GM23338 (cell line): ENCODE measurements at regions not wholly inside any gene's neighbourhood (a gene's known extent, or its start where the extent isn't known, plus 50 kb on each side); places are given as distances from the start of the nearest gene placed in this dataset.
"Not testable (repeated sequence)": the region's sequence is repeated elsewhere in the genome, so short reads cannot be mapped to it uniquely, and the experiment has no call there.

ENCODE experiments used
- ATAC-seq: fragments of 200-7000 bp; cut with Tn5 transposase; 3 replicates; pipeline ENCODE4 v1.9.1; 2020
- DNase-seq: peaks from one replicate; pipeline ENCODE4 v3.0.0-alpha.2; 2015; ENCODE audit warnings: low spot score
- H2AFZ ChIP-seq: fragments of 200-600 bp; sonication (generic); 2 replicates; pipeline ENCODE4 v1.8.0; 2016; ENCODE audit warnings: antibody characterized with exemption, mild to moderate bottlenecking, moderate library complexity
- H3F3A ChIP-seq: fragments of 200-600 bp; sonication (generic); replicated peaks from 2 replicates; pipeline ENCODE4 v1.8.0; 2017; ENCODE audit warnings: antibody characterized with exemption, mixed run types, low read depth
- H3K27ac ChIP-seq: fragments of 200-600 bp; sonication (generic); 2 replicates; pipeline ENCODE4 v1.6.1; 2016; ENCODE audit warnings: low read depth
- H3K27me3 ChIP-seq: fragments of 200-600 bp; sonication (generic); 2 replicates; pipeline ENCODE4 v1.8.0; 2016; ENCODE audit warnings: mild to moderate bottlenecking, mixed run types, moderate library complexity; ENCODE audit not compliant: insufficient read depth
- H3K36me3 ChIP-seq: fragments of 200-600 bp; sonication (generic); 2 replicates; pipeline ENCODE4 v1.8.0; 2016; ENCODE audit warnings: mild to moderate bottlenecking; ENCODE audit not compliant: insufficient read depth
- H3K4me1 ChIP-seq: fragments of 200-600 bp; sonication (generic); 2 replicates; pipeline ENCODE4 v1.8.0; 2016; ENCODE audit warnings: mild to moderate bottlenecking, moderate library complexity; ENCODE audit not compliant: insufficient read depth
- H3K4me2 ChIP-seq: fragments of 200-600 bp; sonication (generic); 2 replicates; pipeline ENCODE4 v1.7.1; 2017; ENCODE audit warnings: mixed run types
- H3K4me3 ChIP-seq: fragments of 200-600 bp; sonication (generic); 2 replicates; pipeline ENCODE4 v1.6.1; 2016; ENCODE audit warnings: mixed run types
- H3K79me2 ChIP-seq: fragments of 200-600 bp; sonication (generic); replicated peaks from 2 replicates; pipeline ENCODE4 v1.8.0; 2017; ENCODE audit warnings: mild to moderate bottlenecking; ENCODE audit not compliant: insufficient read depth
- H3K9me2 ChIP-seq: fragments of 200-600 bp; sonication (generic); 2 replicates; pipeline ENCODE4 v1.8.0; 2017; ENCODE audit not compliant: insufficient read depth
- H4K20me1 ChIP-seq: fragments of 200-600 bp; sonication (generic); replicated peaks from 2 replicates; pipeline ENCODE4 v1.8.0; 2017; ENCODE audit warnings: mild to moderate bottlenecking; ENCODE audit not compliant: insufficient read depth
- H3K27ac Mint-ChIP-seq: 2 replicates; pipeline ENCODE4 v1.8.0; 2020; ENCODE audit warnings: inconsistent platforms, mild to moderate bottlenecking, moderate library complexity, mixed read lengths
- H3K27me3 Mint-ChIP-seq: 3 replicates; pipeline ENCODE4 v1.8.0; 2022; ENCODE audit warnings: low read depth, mild to moderate bottlenecking, moderate library complexity, mixed read lengths, inconsistent platforms; ENCODE audit not compliant: insufficient read depth, poor library complexity
- H3K36me3 Mint-ChIP-seq: 3 replicates; pipeline ENCODE4 v1.8.0; 2021; ENCODE audit warnings: low read depth, mild to moderate bottlenecking, inconsistent platforms, moderate library complexity, mixed read lengths
- H3K4me1 Mint-ChIP-seq: 3 replicates; pipeline ENCODE4 v1.8.0; 2020; ENCODE audit warnings: mild to moderate bottlenecking, inconsistent platforms, mixed read lengths
- H3K4me3 Mint-ChIP-seq: 3 replicates; pipeline ENCODE4 v1.8.0; 2021; ENCODE audit warnings: moderate library complexity, mild to moderate bottlenecking, inconsistent platforms, mixed read lengths
- H3K9me3 Mint-ChIP-seq: 3 replicates; pipeline ENCODE4 v1.8.0; 2020; ENCODE audit warnings: moderate library complexity, mild to moderate bottlenecking, inconsistent platforms, mixed read lengths
- CREB1 ChIP-seq: fragments of 250-450 bp; sonication (Bioruptor Pico); IDR thresholded peaks from 2 replicates; pipeline ENCODE4 v1.5.0; 2020; ENCODE audit warnings: low read depth, mild to moderate bottlenecking, moderate library complexity
- EZH2phosphoT487 ChIP-seq: fragments of 200-600 bp; sonication (generic); IDR thresholded peaks from one replicate; pipeline ENCODE4 v1.8.1; 2018; ENCODE audit warnings: antibody characterized with exemption; ENCODE audit not compliant: unreplicated experiment
- TF ChIP-seq, protein P1 (sequence below): IDR thresholded peaks from one replicate; pipeline ENCODE4 v1.6.1; 2018; ENCODE audit warnings: antibody characterized with exemption; ENCODE audit not compliant: unreplicated experiment
- TF ChIP-seq, protein P2 (sequence below): fragments of 250-450 bp; sonication (Bioruptor Pico); IDR thresholded peaks from 2 replicates; pipeline ENCODE4 v1.5.0; 2020; ENCODE audit warnings: mild to moderate bottlenecking, moderate library complexity

DNA sequence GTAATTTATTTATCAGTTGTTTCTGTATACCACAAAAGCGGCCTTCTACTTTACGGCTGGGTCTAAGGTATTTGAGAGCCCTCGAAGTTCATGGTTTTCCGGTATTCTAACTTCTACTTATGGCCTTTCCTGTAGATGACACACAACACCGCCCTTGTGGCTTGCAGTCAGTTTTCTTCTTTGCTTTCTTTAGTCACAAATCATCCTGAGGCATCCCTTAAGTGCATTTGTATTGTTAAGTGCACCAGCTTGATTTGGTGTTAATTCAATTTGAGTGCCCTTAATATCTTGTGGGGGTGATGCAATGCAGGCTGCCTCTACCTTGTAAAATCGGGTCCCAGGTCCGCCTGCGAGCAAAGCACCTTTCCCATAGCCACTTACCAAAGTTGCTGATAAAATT, 511.9 kb downstream of the CCDC171 start:
- Mint-ChIP-seq H3K27me3 (no peaks in the 10 kb centered on the region), H3K4me1 (peaks cover 14% of the 10 kb centered on the region), H3K27ac (no peak overlapping the region), H3K4me3 (no peak overlapping the region), H3K36me3 (no peaks in the 10 kb centered on the region; the same call in 2 of the 3 replicates), H3K9me3 (peaks cover 4% of the 10 kb centered on the region; the same call in 1 of the 3 replicates)
- Histone ChIP-seq H3K27me3 (no peaks in the 10 kb centered on the region), H4K20me1 (no peaks in the 10 kb centered on the region), H3K79me2 (no peaks in the 10 kb centered on the region), H3K36me3 (no peaks in the 10 kb centered on the region), H3F3A (no peaks in the 10 kb centered on the region), H3K4me1 (peaks cover 13% of the 10 kb centered on the region), H2AFZ (no peak overlapping the region), H3K9me2 (no peaks in the 10 kb centered on the region), H3K4me3 (no peak overlapping the region), H3K27ac (no peak overlapping the region), H3K4me2 (no peak overlapping the region)
- DNase-seq (no peak), ATAC-seq (no peak)
- TF ChIP-seq, protein P1, sequence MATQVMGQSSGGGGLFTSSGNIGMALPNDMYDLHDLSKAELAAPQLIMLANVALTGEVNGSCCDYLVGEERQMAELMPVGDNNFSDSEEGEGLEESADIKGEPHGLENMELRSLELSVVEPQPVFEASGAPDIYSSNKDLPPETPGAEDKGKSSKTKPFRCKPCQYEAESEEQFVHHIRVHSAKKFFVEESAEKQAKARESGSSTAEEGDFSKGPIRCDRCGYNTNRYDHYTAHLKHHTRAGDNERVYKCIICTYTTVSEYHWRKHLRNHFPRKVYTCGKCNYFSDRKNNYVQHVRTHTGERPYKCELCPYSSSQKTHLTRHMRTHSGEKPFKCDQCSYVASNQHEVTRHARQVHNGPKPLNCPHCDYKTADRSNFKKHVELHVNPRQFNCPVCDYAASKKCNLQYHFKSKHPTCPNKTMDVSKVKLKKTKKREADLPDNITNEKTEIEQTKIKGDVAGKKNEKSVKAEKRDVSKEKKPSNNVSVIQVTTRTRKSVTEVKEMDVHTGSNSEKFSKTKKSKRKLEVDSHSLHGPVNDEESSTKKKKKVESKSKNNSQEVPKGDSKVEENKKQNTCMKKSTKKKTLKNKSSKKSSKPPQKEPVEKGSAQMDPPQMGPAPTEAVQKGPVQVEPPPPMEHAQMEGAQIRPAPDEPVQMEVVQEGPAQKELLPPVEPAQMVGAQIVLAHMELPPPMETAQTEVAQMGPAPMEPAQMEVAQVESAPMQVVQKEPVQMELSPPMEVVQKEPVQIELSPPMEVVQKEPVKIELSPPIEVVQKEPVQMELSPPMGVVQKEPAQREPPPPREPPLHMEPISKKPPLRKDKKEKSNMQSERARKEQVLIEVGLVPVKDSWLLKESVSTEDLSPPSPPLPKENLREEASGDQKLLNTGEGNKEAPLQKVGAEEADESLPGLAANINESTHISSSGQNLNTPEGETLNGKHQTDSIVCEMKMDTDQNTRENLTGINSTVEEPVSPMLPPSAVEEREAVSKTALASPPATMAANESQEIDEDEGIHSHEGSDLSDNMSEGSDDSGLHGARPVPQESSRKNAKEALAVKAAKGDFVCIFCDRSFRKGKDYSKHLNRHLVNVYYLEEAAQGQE = no peak
- TF ChIP-seq EZH2phosphoT487 (no peak), CREB1 (no peak)
- TF ChIP-seq, protein P2, sequence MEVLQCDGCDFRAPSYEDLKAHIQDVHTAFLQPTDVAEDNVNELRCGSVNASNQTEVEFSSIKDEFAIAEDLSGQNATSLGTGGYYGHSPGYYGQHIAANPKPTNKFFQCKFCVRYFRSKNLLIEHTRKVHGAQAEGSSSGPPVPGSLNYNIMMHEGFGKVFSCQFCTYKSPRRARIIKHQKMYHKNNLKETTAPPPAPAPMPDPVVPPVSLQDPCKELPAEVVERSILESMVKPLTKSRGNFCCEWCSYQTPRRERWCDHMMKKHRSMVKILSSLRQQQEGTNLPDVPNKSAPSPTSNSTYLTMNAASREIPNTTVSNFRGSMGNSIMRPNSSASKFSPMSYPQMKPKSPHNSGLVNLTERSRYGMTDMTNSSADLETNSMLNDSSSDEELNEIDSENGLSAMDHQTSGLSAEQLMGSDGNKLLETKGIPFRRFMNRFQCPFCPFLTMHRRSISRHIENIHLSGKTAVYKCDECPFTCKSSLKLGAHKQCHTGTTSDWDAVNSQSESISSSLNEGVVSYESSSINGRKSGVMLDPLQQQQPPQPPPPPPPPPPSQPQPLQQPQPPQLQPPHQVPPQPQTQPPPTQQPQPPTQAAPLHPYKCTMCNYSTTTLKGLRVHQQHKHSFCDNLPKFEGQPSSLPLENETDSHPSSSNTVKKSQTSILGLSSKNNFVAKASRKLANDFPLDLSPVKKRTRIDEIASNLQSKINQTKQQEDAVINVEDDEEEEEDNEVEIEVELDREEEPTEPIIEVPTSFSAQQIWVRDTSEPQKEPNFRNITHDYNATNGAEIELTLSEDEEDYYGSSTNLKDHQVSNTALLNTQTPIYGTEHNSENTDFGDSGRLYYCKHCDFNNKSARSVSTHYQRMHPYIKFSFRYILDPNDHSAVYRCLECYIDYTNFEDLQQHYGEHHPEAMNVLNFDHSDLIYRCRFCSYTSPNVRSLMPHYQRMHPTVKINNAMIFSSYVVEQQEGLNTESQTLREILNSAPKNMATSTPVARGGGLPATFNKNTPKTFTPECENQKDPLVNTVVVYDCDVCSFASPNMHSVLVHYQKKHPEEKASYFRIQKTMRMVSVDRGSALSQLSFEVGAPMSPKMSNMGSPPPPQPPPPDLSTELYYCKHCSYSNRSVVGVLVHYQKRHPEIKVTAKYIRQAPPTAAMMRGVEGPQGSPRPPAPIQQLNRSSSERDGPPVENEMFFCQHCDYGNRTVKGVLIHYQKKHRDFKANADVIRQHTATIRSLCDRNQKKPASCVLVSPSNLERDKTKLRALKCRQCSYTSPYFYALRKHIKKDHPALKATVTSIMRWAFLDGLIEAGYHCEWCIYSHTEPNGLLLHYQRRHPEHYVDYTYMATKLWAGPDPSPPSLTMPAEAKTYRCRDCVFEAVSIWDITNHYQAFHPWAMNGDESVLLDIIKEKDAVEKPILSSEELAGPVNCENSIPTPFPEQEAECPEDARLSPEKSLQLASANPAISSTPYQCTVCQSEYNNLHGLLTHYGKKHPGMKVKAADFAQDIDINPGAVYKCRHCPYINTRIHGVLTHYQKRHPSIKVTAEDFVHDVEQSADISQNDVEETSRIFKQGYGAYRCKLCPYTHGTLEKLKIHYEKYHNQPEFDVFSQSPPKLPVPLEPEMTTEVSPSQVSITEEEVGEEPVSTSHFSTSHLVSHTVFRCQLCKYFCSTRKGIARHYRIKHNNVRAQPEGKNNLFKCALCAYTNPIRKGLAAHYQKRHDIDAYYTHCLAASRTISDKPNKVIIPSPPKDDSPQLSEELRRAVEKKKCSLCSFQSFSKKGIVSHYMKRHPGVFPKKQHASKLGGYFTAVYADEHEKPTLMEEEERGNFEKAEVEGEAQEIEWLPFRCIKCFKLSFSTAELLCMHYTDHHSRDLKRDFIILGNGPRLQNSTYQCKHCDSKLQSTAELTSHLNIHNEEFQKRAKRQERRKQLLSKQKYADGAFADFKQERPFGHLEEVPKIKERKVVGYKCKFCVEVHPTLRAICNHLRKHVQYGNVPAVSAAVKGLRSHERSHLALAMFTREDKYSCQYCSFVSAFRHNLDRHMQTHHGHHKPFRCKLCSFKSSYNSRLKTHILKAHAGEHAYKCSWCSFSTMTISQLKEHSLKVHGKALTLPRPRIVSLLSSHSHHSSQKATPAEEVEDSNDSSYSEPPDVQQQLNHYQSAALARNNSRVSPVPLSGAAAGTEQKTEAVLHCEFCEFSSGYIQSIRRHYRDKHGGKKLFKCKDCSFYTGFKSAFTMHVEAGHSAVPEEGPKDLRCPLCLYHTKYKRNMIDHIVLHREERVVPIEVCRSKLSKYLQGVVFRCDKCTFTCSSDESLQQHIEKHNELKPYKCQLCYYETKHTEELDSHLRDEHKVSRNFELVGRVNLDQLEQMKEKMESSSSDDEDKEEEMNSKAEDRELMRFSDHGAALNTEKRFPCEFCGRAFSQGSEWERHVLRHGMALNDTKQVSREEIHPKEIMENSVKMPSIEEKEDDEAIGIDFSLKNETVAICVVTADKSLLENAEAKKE (CRISPR knock-in tag) = no peak

GRCh38 chr9:16066201-16066600, 513.4 kb downstream of the CCDC171 start:
- not testable (repeated sequence) for H3K4me2 ChIP-seq, H3K36me3 Mint-ChIP-seq, H3K27me3 Mint-ChIP-seq, H3K9me2 ChIP-seq, H3F3A ChIP-seq, H3K27ac ChIP-seq, H3K36me3 ChIP-seq, H3K9me3 Mint-ChIP-seq, H3K4me3 ChIP-seq, ATAC-seq, H3K27me3 ChIP-seq, H3K4me1 ChIP-seq, H4K20me1 ChIP-seq, DNase-seq, H3K4me3 Mint-ChIP-seq, H3K79me2 ChIP-seq, H2AFZ ChIP-seq, H3K27ac Mint-ChIP-seq, H3K4me1 Mint-ChIP-seq
